ENCODE measurements at regions not wholly inside any gene's neighbourhood (a gene's known extent, or its start where the extent isn't known, plus 50 kb on each side); places are given as distances from the start of the nearest gene placed in this dataset.

- Histone ChIP-seq H3K27ac (peak overlapping the region; percentile 51 to 96 (median 75)), H3K27me3 (no peaks in the 10 kb centered on the region), H3K4me3 (peak overlapping the region in 1 of 4 donors; percentile 20), H3K4me1 (replicated peaks in 1 of 2) (peaks cover 14 to 35% of the 10 kb centered on the region in 2 donors), H3K9me3 (replicated peaks in 1 of 3) (no peaks in the 10 kb centered on the region), H3K36me3 (replicated peaks in 1 of 2) (no peaks in the 10 kb centered on the region)
- intact Hi-C loops (cut with DNase I), result no loop called here
- WGBS, 4 donors, result 40 to 44% (median 42%) methylated on average over 26 of the region's 26 CpGs
- DNase-seq, result peak; percentile 85 to 96 (median 93)
- TF ChIP-seq CTCF (IDR thresholded peaks at IDR 0.05) (no peak), POLR2A (IDR thresholded peaks at IDR 0.05) (peak in 1 of 2 donors; percentile 10)
Observed at GRCh38 chr20:50346374-50347283, 156.0 kb downstream of the CEBPB start.

GRCh38 chr20:50347284-50348063, 156.8 kb downstream of the CEBPB start:
- 70 to 85% (median 80%) methylated on average over 9 to 13 of the region's 13 CpGs for WGBS, 4 donors
- Histone ChIP-seq H3K9me3 (replicated peaks in 1 of 3) (no peaks in the 10 kb centered on the region), H3K36me3 (replicated peaks in 1 of 2) (no peaks in the 10 kb centered on the region), H3K4me1 (replicated peaks in 1 of 2) (peaks cover 14 to 35% of the 10 kb centered on the region in 2 donors), H3K27me3 (no peaks in the 10 kb centered on the region), H3K27ac (peak overlapping the region; percentile 51 to 96 (median 70)), H3K4me3 (no peak overlapping the region)
- peak in 1 of 7 donors; percentile 36 for DNase-seq
- intact Hi-C loops (cut with DNase I), result no loop called here
- no peak for TF ChIP-seq POLR2A (IDR thresholded peaks at IDR 0.05)
- no peak for TF ChIP-seq CTCF (IDR thresholded peaks at IDR 0.05)

GRCh38 chr20:50348096-50348495, 157.5 kb downstream of the CEBPB start:
- no peaks in the 10 kb centered on the region for H3K9me3 ChIP-seq (replicated peaks in 1 of 3)
- no peaks in the 10 kb centered on the region for H3K36me3 ChIP-seq (replicated peaks in 1 of 2)
- intact Hi-C loops (cut with DNase I), result no loop called here
- no peak for TF ChIP-seq CTCF (IDR thresholded peaks at IDR 0.05)
- peaks cover 14 to 35% of the 10 kb centered on the region in 2 donors for H3K4me1 ChIP-seq (replicated peaks in 1 of 2)
- H3K27ac ChIP-seq, result peak overlapping the region; percentile 51 to 96 (median 53)
- 53 to 65% (median 60%) methylated on average over 6 of the region's 6 CpGs for WGBS, 4 donors
- no peak overlapping the region for H3K4me3 ChIP-seq
- peak; percentile 54 to 81 (median 72) for DNase-seq
- no peaks in the 10 kb centered on the region for H3K27me3 ChIP-seq

All from adrenal gland (tissue), 9 donors.